ENCODE measurements at regions not wholly inside any gene's neighbourhood (a gene's known extent, or its start where the extent isn't known, plus 50 kb on each side); places are given as distances from the start of the nearest gene placed in this dataset.

- Histone ChIP-seq H3K36me3 (no peaks in the 10 kb centered on the region), H3K27ac (no peak overlapping the region), H3K4me1 (no peaks in the 10 kb centered on the region), H3K4me3 (no peak overlapping the region), H3K9me3 (peaks cover 0 to 18% (median 7%) of the 10 kb centered on the region in 8 donors), H3K27me3 (replicated peaks in 1 of 7) (no peaks in the 10 kb centered on the region)
- TF ChIP-seq, protein P1, sequence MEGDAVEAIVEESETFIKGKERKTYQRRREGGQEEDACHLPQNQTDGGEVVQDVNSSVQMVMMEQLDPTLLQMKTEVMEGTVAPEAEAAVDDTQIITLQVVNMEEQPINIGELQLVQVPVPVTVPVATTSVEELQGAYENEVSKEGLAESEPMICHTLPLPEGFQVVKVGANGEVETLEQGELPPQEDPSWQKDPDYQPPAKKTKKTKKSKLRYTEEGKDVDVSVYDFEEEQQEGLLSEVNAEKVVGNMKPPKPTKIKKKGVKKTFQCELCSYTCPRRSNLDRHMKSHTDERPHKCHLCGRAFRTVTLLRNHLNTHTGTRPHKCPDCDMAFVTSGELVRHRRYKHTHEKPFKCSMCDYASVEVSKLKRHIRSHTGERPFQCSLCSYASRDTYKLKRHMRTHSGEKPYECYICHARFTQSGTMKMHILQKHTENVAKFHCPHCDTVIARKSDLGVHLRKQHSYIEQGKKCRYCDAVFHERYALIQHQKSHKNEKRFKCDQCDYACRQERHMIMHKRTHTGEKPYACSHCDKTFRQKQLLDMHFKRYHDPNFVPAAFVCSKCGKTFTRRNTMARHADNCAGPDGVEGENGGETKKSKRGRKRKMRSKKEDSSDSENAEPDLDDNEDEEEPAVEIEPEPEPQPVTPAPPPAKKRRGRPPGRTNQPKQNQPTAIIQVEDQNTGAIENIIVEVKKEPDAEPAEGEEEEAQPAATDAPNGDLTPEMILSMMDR (IDR thresholded peaks at IDR 0.05 in 8 of 11, conservative IDR thresholded peaks at IDR 0.05 in 3 of 11) = no peak
- TF ChIP-seq POLR2A (IDR thresholded peaks at IDR 0.05) (no peak), POLR2AphosphoS5 (IDR thresholded peaks at IDR 0.05) (no peak)
- WGBS, 5 donors = 88 to 97% (median 95%) methylated on average over 3 of the region's 3 CpGs
- intact Hi-C loops (cut with DNase I; ENCODE audit: low total_unique reads) = no loop called here
- no peak for DNase-seq
These were observed 140.0 kb upstream of the TAF11L2 start for GRCh38 chr5:17358031-17358430.

GRCh38 chr5:17359451-17360011, 138.5 kb upstream of the TAF11L2 start:
- H3K27me3 ChIP-seq (replicated peaks in 1 of 7) = no peaks in the 10 kb centered on the region
- H3K4me1 ChIP-seq = no peaks in the 10 kb centered on the region
- TF ChIP-seq, protein P1 (IDR thresholded peaks at IDR 0.05 in 8 of 11, conservative IDR thresholded peaks at IDR 0.05 in 3 of 11) = no peak
- TF ChIP-seq POLR2AphosphoS5 (IDR thresholded peaks at IDR 0.05) (no peak), POLR2A (IDR thresholded peaks at IDR 0.05) (no peak)
- intact Hi-C loops (cut with DNase I; ENCODE audit: low total_unique reads) = no loop called here
- WGBS, 5 donors = 72 to 79% (median 75%) methylated on average over 11 of the region's 11 CpGs
- H3K4me3 ChIP-seq = no peak overlapping the region
- no peaks in the 10 kb centered on the region for H3K36me3 ChIP-seq
- H3K9me3 ChIP-seq = peaks cover 0 to 18% (median 7%) of the 10 kb centered on the region in 8 donors
- DNase-seq = no peak
- H3K27ac ChIP-seq = no peak overlapping the region

DNA sequence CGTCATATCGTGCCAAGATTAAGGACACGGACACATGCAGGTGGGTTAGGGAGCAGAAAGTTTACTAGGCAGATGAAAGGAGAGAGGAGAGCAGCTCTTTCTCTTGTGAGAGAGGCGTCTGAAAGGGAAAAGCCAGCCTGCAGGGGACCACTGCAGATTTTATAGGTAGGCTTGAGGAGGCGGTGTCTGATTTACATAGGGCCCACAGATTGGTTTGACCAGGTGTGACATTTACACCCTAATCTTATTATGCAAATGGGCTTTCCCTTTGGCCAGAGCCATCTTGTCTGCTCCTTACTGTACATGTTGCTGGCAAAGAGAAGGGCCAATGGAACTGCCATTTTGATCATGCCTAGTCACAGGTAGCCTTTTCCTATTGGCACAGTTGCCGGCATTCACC, 137.2 kb upstream of the TAF11L2 start:
- TF ChIP-seq POLR2AphosphoS5 (IDR thresholded peaks at IDR 0.05) = no peak
- no peak for TF ChIP-seq POLR2A (IDR thresholded peaks at IDR 0.05)
- TF ChIP-seq, protein P1 (IDR thresholded peaks at IDR 0.05 in 8 of 11, conservative IDR thresholded peaks at IDR 0.05 in 3 of 11) = no peak
- Histone ChIP-seq H3K4me1 (no peaks in the 10 kb centered on the region), H3K4me3 (no peak overlapping the region), H3K27ac (no peak overlapping the region), H3K9me3 (peaks cover 0 to 15% (median 6%) of the 10 kb centered on the region in 8 donors), H3K27me3 (replicated peaks in 1 of 7) (no peaks in the 10 kb centered on the region), H3K36me3 (no peaks in the 10 kb centered on the region)
- WGBS, 5 donors = 94 to 96% (median 95%) methylated on average over 6 of the region's 6 CpGs
- intact Hi-C loops (cut with DNase I; ENCODE audit: low total_unique reads) = no loop called here
- no peak for DNase-seq

DNA sequence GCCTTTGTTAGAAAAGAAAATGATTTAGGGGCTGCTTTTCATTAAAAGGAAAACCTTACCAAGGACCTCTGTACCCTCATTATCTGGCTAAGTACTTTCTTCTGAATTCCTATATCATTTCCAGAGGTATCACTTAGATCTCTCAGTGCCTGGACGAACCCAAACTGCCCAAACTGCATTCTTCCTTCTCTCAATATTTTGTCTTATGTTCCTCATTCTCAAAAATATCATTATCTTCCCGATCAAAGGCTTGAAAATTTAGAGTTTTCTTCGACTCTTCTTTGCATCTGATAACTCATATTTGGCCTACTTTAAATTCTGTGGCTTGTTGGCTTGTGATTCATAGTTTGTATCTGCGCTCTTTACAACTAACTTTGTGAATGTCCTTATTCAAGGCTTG, 136.7 kb upstream of the TAF11L2 start:
- H3K4me1 ChIP-seq = no peaks in the 10 kb centered on the region
- 73 to 88% (median 87%) methylated on average over 4 of the region's 4 CpGs for WGBS, 5 donors
- H3K27ac ChIP-seq = no peak overlapping the region
- peaks cover 0 to 10% (median 6%) of the 10 kb centered on the region in 8 donors for H3K9me3 ChIP-seq
- no peak for DNase-seq
- no peaks in the 10 kb centered on the region for H3K36me3 ChIP-seq
- TF ChIP-seq, protein P1 (IDR thresholded peaks at IDR 0.05 in 8 of 11, conservative IDR thresholded peaks at IDR 0.05 in 3 of 11) = no peak
- no peak for TF ChIP-seq POLR2A (IDR thresholded peaks at IDR 0.05)
- no peak for TF ChIP-seq POLR2AphosphoS5 (IDR thresholded peaks at IDR 0.05)
- H3K4me3 ChIP-seq = no peak overlapping the region
- intact Hi-C loops (cut with DNase I; ENCODE audit: low total_unique reads) = no loop called here
- no peaks in the 10 kb centered on the region for H3K27me3 ChIP-seq (replicated peaks in 1 of 7)
